HL-60 (cell line): ENCODE measurements at regions not wholly inside any gene's neighbourhood (a gene's known extent, or its start where the extent isn't known, plus 50 kb on each side); places are given as distances from the start of the nearest gene placed in this dataset.

Experiments
- CTCF ChIP-seq: IDR thresholded peaks from one replicate; pipeline ENCODE4 v1.5.1; 2011; ENCODE audit warnings: low read length, control low read depth, inconsistent platforms; ENCODE audit not compliant: insufficient read depth
- GABPA ChIP-seq: IDR thresholded peaks from 2 replicates; pipeline ENCODE4 v1.6.1; 2012; ENCODE audit warnings: low read depth
- POLR2AphosphoS5 ChIP-seq: IDR thresholded peaks from 2 replicates; pipeline ENCODE4 v1.6.1; 2012; ENCODE audit warnings: low read depth
- REST ChIP-seq: IDR thresholded peaks from 2 replicates; pipeline ENCODE4 v1.6.1; 2012; ENCODE audit warnings: low read depth; ENCODE audit not compliant: insufficient replicate concordance
- SPI1 ChIP-seq: IDR thresholded peaks from 2 replicates; pipeline ENCODE4 v1.6.1; 2012; ENCODE audit warnings: low read depth, mild to moderate bottlenecking, borderline replicate concordance

- no peak for TF ChIP-seq CTCF
- no peak for TF ChIP-seq REST
- TF ChIP-seq POLR2AphosphoS5, result no peak
- no peak for TF ChIP-seq GABPA
- no peak for TF ChIP-seq SPI1
Measured at GRCh38 chr1:70667494-70668170, 256.6 kb downstream of the CTH start.
